Neural cell (in vitro differentiated cells): ENCODE measurements at regions not wholly inside any gene's neighbourhood (a gene's known extent, or its start where the extent isn't known, plus 50 kb on each side); places are given as distances from the start of the nearest gene placed in this dataset.

Experiments
- H2AFZ ChIP-seq: fragments of 200-600, 300-800 bp; sonication (generic), shearing (Covaris generic); 2 replicates; pipeline ENCODE4 v1.6.0; 2014; ENCODE audit warnings: low read depth, mild to moderate bottlenecking, antibody characterized with exemption, low read length, moderate library complexity
- H3F3A ChIP-seq: fragments of 200-600 bp; shearing (Covaris generic); 2 replicates; pipeline ENCODE4 v1.6.1; 2016; ENCODE audit warnings: mild to moderate bottlenecking, moderate library complexity, mixed read lengths, antibody characterized with exemption, low read length; ENCODE audit not compliant: insufficient read depth, poor library complexity, severe bottlenecking
- H3K27ac ChIP-seq: fragments of 200-600, 300-800 bp; sonication (generic), shearing (Covaris generic); 2 replicates; pipeline ENCODE4 v1.5.1; 2014; ENCODE audit warnings: mild to moderate bottlenecking, low read length, moderate library complexity
- H3K27me3 ChIP-seq: fragments of 300-800, 200-600 bp; sonication (generic), shearing (Covaris generic); 2 replicates; pipeline ENCODE4 v1.6.0; 2014; ENCODE audit warnings: mild to moderate bottlenecking, low read depth, low read length, moderate library complexity; ENCODE audit not compliant: insufficient read depth
- H3K36me3 ChIP-seq: fragments of 300-800, 200-600 bp; sonication (generic), shearing (Covaris generic); 2 replicates; pipeline ENCODE4 v1.5.1; 2014; ENCODE audit warnings: mild to moderate bottlenecking, antibody characterized with exemption, low read length, moderate library complexity; ENCODE audit not compliant: insufficient read depth
- H3K4me2 ChIP-seq: fragments of 300-800, 200-600 bp; sonication (generic), shearing (Covaris generic); 2 replicates; pipeline ENCODE4 v1.6.0; 2014; ENCODE audit warnings: mild to moderate bottlenecking, low read length
- H3K4me3 ChIP-seq: fragments of 300-800, 200-600 bp; sonication (generic), shearing (Covaris generic); 2 replicates; pipeline ENCODE4 v1.5.1; 2014; ENCODE audit warnings: mild to moderate bottlenecking, low read length, moderate library complexity
- H3K79me2 ChIP-seq: fragments of 200-600 bp; shearing (Covaris generic); replicated peaks from 2 replicates; pipeline ENCODE4 v1.6.0; 2014; ENCODE audit warnings: mild to moderate bottlenecking, low read length, moderate library complexity; ENCODE audit not compliant: insufficient read depth
- H3K9ac ChIP-seq: fragments of 300-800, 200-600 bp; sonication (generic), shearing (Covaris generic); 2 replicates; pipeline ENCODE4 v1.6.1; 2016; ENCODE audit warnings: mild to moderate bottlenecking, low read length, mixed read lengths
- H3K9me2 ChIP-seq: fragments of 200-600 bp; shearing (Covaris generic); 2 replicates; pipeline ENCODE4 v1.6.1; 2016; ENCODE audit warnings: mild to moderate bottlenecking, low read length, mixed read lengths; ENCODE audit not compliant: insufficient read depth
- H3K9me3 ChIP-seq: fragments of 200-600, 300-800 bp; sonication (generic), shearing (Covaris generic); 2 replicates; pipeline ENCODE4 v1.6.1; 2016; ENCODE audit warnings: mild to moderate bottlenecking, mixed run types, low read length, moderate library complexity, mixed read lengths
- H4K20me1 ChIP-seq: fragments of 200-600 bp; shearing (Covaris generic); 2 replicates; pipeline ENCODE4 v1.6.1; 2016; ENCODE audit warnings: mild to moderate bottlenecking, mixed run types; ENCODE audit not compliant: insufficient read depth
- CTCF ChIP-seq: fragments of 450-650 bp; IDR thresholded peaks from 2 replicates; pipeline ENCODE4 v1.5.1; 2014; ENCODE audit warnings: antibody characterized with exemption, mild to moderate bottlenecking, moderate library complexity; ENCODE audit not compliant: poor library complexity, severe bottlenecking
- EP300 ChIP-seq: fragments of 450-650 bp; conservative IDR thresholded peaks from 2 replicates; pipeline ENCODE4 v1.6.1; 2014; ENCODE audit warnings: antibody characterized with exemption, mild to moderate bottlenecking, moderate library complexity; ENCODE audit not compliant: poor library complexity, severe bottlenecking
- EZH2 ChIP-seq: fragments of 200-600, 300-800 bp; shearing (Covaris generic), sonication (generic); IDR thresholded peaks from 2 replicates; pipeline ENCODE4 v1.6.1; 2014; ENCODE audit warnings: antibody characterized with exemption, low read length, borderline replicate concordance, mild to moderate bottlenecking; ENCODE audit not compliant: insufficient read depth, poor library complexity, severe bottlenecking
- POLR2AphosphoS5 ChIP-seq: IDR thresholded peaks from 2 replicates; pipeline ENCODE4 v1.6.1; 2012
- RAD21 ChIP-seq: fragments of 450-650 bp; conservative IDR thresholded peaks from 2 replicates; pipeline ENCODE4 v1.6.1; 2014; ENCODE audit warnings: antibody characterized with exemption, mild to moderate bottlenecking, moderate library complexity
- REST ChIP-seq: IDR thresholded peaks from 2 replicates; pipeline ENCODE4 v1.6.1; 2012; ENCODE audit warnings: borderline replicate concordance
- SMC3 ChIP-seq: fragments of 450-650 bp; conservative IDR thresholded peaks from 2 replicates; pipeline ENCODE4 v1.6.1; 2014; ENCODE audit warnings: antibody characterized with exemption, mild to moderate bottlenecking, moderate library complexity; ENCODE audit not compliant: poor library complexity
- TAF1 ChIP-seq: IDR thresholded peaks from 2 replicates; pipeline ENCODE4 v1.6.1; 2012; ENCODE audit warnings: low read depth

- no peaks in the 10 kb centered on the region for H3K9me3 ChIP-seq
- H3K9ac ChIP-seq: no peak overlapping the region
- H2AFZ ChIP-seq: no peak overlapping the region
- no peak overlapping the region for H3K4me2 ChIP-seq
- TF ChIP-seq SMC3 (no peak), EZH2 (no peak), CTCF (no peak), POLR2AphosphoS5 (no peak), EP300 (no peak), REST (no peak)
- no peaks in the 10 kb centered on the region for H3F3A ChIP-seq
- H4K20me1 ChIP-seq: no peaks in the 10 kb centered on the region
- no peak overlapping the region for H3K4me3 ChIP-seq
- H3K9me2 ChIP-seq: no peaks in the 10 kb centered on the region
- no peaks in the 10 kb centered on the region for H3K79me2 ChIP-seq
- no peak overlapping the region for H3K27ac ChIP-seq
- no peaks in the 10 kb centered on the region for H3K36me3 ChIP-seq
- no peaks in the 10 kb centered on the region for H3K27me3 ChIP-seq
Observed at GRCh38 chr11:119552106-119552485, 129.1 kb upstream of the THY1 start.

- Histone ChIP-seq H3F3A (no peaks in the 10 kb centered on the region), H3K9me2 (no peaks in the 10 kb centered on the region), H3K27ac (no peak overlapping the region), H3K9me3 (no peaks in the 10 kb centered on the region), H4K20me1 (no peaks in the 10 kb centered on the region), H3K79me2 (no peaks in the 10 kb centered on the region), H3K36me3 (no peaks in the 10 kb centered on the region), H2AFZ (no peak overlapping the region), H3K4me3 (no peak overlapping the region), H3K27me3 (no peaks in the 10 kb centered on the region), H3K4me2 (no peak overlapping the region), H3K9ac (no peak overlapping the region)
- no peak for TF ChIP-seq TAF1
- no peak for TF ChIP-seq SMC3
- TF ChIP-seq RAD21: no peak
- TF ChIP-seq EZH2: no peak
- TF ChIP-seq CTCF: no peak
- TF ChIP-seq POLR2AphosphoS5: no peak
Observed at GRCh38 chr11:119551420-119552105, 128.6 kb upstream of the THY1 start.
